Transverse colon (tissue), 3 donors: ENCODE measurements at regions not wholly inside any gene's neighbourhood (a gene's known extent, or its start where the extent isn't known, plus 50 kb on each side); places are given as distances from the start of the nearest gene placed in this dataset.

Experiments
- CTCF ChIP-seq, 5 experiments: fragments of 200-600 bp in 3 of 5; fragments of 450-650 bp in 2 of 5; sonication (generic) in 3 of 5; IDR thresholded peaks; 1 replicate in 2 of 5; 2 replicates in 3 of 5; pipeline ENCODE4 v1.5.1; 2016 to 2017; ENCODE audit warnings: antibody characterized with exemption in 5 of 5, inconsistent platforms in 3 of 5, mild to moderate bottlenecking in 2 of 5, moderate library complexity in 1 of 5
- POLR2A ChIP-seq: fragments of 450-650 bp; IDR thresholded peaks from one replicate; pipeline ENCODE4 v1.6.1; 2016; ENCODE audit warnings: antibody characterized with exemption, mild to moderate bottlenecking, moderate library complexity

GRCh38 chr16:86025706-86026105 lies 126.7 kb downstream of the IRF8 start:
- TF ChIP-seq POLR2A (no peak), CTCF (IDR thresholded peaks at IDR 0.05) (no peak)
